ENCODE measurements at regions not wholly inside any gene's neighbourhood (a gene's known extent, or its start where the extent isn't known, plus 50 kb on each side); places are given as distances from the start of the nearest gene placed in this dataset.

DNA sequence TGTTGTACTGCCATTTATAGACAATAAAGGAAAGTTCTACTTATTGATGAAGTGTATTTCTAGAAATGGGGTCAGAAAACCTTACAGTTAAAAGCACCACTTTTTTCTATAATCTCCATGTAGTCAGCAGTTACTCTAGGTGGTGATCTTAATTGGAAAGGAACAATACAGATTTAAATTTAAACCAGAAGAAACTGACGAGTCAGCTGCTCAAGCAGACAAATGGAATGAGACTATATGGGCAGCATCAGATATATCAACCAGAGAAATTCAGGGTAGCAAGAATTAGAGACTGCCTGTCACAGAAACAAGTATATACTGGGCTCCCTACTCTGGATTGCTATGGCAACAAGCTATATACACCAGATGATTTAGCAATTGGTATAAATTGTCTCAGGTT is 99.6 kb upstream of the SCG2 start:
- Mint-ChIP-seq H3K27ac (no peak overlapping the region), H3K4me3 (no peak overlapping the region), H3K36me3 (no peaks in the 10 kb centered on the region), H3K4me1 (peaks cover 12% of the 10 kb centered on the region), H3K9me3 (ENCODE audit: low read depth) (no peaks in the 10 kb centered on the region), H3K27me3 (peaks cover 8% of the 10 kb centered on the region)
- CTCF ChIA-PET: no interaction called here
- ATAC-seq (no peak), DNase-seq (no peak)

DNA sequence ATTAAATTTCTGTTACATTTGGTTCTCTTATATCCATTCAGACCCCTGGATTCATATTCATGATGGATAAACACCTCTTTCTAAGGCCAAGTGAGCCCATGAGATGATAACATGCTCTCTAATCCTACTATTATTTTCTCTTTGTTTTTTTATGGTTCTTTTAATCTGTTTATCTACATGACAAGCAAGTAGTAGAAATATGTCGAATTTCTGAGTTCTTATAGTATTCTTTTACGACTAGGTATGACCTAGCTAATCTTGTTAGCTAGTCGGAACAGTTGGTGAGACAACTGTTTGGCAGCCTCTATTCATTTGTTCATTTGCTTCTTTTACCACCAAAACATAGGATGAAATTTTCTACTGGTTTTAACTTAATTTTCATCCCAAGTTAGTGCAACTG is 98.1 kb upstream of the SCG2 start:
- no peak overlapping the region for H3K4me3 Mint-ChIP-seq
- CTCF ChIA-PET: interaction anchor here (1.3 kb wide), 1 partner anchor 159 kb away, joined by 3 read pairs; no protein-coding TSS in a partner anchor
- ATAC-seq (no peak), DNase-seq (no peak)
- H3K27ac Mint-ChIP-seq: no peak overlapping the region
- peaks cover 8% of the 10 kb centered on the region for H3K27me3 Mint-ChIP-seq
- no peaks in the 10 kb centered on the region for H3K9me3 Mint-ChIP-seq (ENCODE audit: low read depth)
- H3K4me1 Mint-ChIP-seq: peaks cover 12% of the 10 kb centered on the region
- no peaks in the 10 kb centered on the region for H3K36me3 Mint-ChIP-seq

DNA sequence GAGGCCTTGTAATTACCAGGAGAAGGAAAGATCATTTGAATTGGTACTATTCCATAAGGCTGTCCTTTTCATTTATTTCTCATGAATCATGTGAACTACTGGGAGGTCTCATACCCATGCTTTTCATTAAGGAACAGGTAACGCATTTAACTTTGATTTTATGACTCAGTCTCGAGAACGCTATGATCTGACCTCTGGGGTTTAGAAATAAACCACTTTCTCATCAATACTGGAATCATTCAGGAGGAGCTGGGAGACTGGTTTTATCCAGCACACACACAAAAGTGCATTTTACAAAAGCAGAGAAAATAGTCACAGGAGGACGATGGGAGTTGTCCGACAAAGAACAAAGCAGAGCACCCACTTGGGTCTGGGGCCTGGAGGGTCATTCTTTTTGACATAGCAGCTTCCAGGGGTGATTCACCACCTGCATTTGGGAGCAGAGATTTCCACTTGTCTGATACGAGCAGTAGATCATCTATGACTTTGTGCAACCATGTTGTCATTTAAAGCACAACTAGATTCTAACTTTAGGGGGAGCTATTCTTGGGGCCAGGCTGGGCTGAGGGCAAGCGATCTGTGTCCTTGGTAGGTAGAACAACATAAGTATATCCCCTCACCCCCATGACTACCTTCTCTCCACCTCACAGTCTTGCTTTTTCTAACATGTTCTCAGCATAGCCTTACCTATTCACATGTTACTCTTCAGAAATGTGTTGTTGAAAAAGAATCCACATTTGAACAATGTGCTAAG is 95.9 kb upstream of the SCG2 start:
- Mint-ChIP-seq H3K27ac (no peak overlapping the region), H3K4me3 (no peak overlapping the region), H3K4me1 (peaks cover 12% of the 10 kb centered on the region), H3K36me3 (no peaks in the 10 kb centered on the region), H3K9me3 (ENCODE audit: low read depth) (no peaks in the 10 kb centered on the region), H3K27me3 (peaks cover 4% of the 10 kb centered on the region)
- no peak for ATAC-seq
- DNase-seq: no peak
- CTCF ChIA-PET: no interaction called here

DNA sequence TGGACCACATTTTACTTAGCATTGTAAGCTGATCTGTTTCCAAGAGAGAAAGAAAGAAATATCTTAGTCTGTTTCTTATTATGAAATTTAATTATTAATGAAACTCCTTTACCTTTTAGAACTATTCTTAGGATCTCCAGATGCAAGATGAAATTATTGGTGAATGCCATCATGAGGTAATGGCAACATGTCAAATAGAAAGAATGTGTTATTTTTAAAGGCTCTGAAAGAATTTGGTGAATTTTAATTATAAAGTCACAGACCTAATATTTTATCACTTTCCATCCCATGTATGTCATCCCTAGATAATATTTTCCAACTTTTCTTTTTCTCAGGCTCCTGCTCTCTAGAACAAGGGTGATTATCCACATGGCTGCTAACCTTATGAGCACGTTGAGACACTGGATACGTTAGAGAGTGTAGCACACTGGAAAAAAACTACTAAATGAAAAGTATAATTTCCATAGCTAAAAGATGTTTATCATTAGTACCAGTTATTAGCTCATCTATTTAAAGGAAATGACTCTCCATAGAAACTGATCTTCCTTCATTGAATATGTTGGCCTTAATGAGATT is 95.2 kb upstream of the SCG2 start:
- Mint-ChIP-seq H3K4me1 (peaks cover 12% of the 10 kb centered on the region), H3K27ac (no peak overlapping the region), H3K27me3 (peaks cover 3% of the 10 kb centered on the region), H3K36me3 (no peaks in the 10 kb centered on the region), H3K4me3 (no peak overlapping the region), H3K9me3 (ENCODE audit: low read depth) (no peaks in the 10 kb centered on the region)
- CTCF ChIA-PET: no interaction called here
- ATAC-seq: no peak
- no peak for DNase-seq

DNA sequence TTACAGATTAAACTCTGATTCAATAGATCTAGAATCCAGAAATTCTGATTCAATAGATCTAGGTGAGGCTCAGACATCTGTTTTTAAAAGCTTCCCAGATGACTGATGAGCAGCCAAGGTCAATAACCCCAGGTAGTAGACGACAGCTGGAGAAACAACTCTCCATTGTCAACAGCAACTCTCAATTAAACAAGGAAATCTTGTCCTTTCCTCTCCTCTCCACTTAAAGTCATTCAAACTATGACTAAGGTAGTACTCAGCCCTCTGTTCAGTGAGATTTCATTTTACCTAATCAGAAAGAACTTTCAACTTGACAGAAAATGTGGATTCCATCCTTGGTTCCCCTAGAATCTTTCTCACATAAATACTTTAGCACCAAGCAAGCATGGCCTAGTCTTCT is 94.6 kb upstream of the SCG2 start:
- CTCF ChIA-PET: no interaction called here
- Mint-ChIP-seq H3K36me3 (no peaks in the 10 kb centered on the region), H3K27me3 (peaks cover 10% of the 10 kb centered on the region), H3K4me1 (peaks cover 12% of the 10 kb centered on the region), H3K4me3 (no peak overlapping the region), H3K9me3 (ENCODE audit: low read depth) (no peaks in the 10 kb centered on the region), H3K27ac (no peak overlapping the region)
- DNase-seq (no peak), ATAC-seq (no peak)

DNA sequence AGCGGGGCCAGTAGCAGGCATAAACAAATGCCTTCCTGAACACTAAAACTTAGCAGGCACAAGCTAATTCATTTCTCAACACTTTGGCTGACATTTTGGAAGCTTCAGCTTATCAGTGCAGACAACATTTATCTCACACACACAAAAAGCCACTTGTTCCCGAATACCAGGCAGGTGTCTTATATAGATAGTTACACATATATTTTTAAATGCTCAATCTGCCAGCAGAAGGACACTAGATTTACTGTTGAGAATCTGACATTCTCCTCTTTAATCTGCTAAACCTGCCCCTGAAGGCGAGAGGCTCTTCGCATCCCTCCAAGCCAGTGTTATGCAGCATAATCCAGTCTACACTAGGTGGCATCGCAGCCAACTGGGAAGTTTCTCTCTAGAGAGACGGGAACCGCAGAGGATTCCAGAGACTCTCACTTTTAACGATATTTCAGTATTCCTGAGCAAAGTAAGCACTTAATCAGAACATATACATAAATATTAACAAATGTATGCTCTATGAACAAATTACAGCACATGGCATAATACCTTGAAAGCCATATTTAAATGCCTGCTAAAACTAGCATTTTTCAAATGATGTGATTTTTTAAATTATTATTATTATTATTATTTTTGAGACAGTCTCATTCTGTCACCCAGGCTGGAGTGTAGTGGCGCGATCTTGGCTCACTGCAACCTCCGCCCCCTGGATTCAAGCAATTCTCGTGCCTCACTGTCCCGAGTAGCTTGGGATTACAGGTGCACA is 90.2 kb upstream of the SCG2 start:
- CTCF ChIA-PET: interaction anchor here (0.8 kb wide), 1 partner anchor 106 kb away, joined by 3 read pairs; no protein-coding TSS in a partner anchor
- H3K27me3 Mint-ChIP-seq: peaks cover 17% of the 10 kb centered on the region
- no peaks in the 10 kb centered on the region for H3K9me3 Mint-ChIP-seq (ENCODE audit: low read depth)
- H3K4me3 Mint-ChIP-seq: no peak overlapping the region
- no peaks in the 10 kb centered on the region for H3K4me1 Mint-ChIP-seq
- DNase-seq (no peak), ATAC-seq (no peak)
- no peaks in the 10 kb centered on the region for H3K36me3 Mint-ChIP-seq
- no peak overlapping the region for H3K27ac Mint-ChIP-seq

DNA sequence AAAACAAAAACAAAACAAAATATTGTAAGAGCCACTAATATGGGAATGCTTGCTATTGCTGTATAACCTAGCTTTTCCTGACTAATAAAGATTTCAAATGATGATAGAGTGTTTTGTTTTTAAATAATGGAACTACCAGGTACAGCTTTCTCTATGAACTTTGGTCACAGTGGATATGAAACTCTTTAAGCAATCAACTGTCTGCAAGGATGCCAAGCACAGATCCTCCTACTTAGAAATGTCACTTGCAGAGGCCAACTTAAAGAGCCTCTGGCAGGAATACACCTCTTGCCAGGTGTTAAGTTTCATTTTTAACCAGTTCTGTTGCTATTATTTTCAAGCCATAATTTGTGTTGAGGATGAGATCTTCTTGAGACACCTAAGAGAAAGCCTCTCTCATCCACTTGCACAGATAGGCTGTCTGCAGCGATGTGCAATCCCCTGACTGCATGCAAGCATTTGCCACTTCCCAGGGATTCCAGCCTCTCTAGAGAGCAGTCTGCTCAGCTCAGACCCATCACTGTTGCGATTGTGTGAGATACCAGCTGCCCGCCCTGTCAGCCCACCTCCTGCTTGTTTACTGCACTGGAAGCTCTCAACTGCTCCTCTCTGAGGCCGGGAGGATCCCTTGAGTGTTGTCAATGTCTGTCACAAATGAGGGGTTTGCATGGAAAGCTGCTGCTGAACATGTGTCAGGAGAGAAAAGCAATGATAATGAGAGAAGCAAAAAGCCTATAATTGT is 86.1 kb upstream of the SCG2 start:
- H3K36me3 Mint-ChIP-seq: no peaks in the 10 kb centered on the region
- no peaks in the 10 kb centered on the region for H3K9me3 Mint-ChIP-seq (ENCODE audit: low read depth)
- peaks cover 14% of the 10 kb centered on the region for H3K27me3 Mint-ChIP-seq
- no peak overlapping the region for H3K4me3 Mint-ChIP-seq
- H3K27ac Mint-ChIP-seq: no peak overlapping the region
- no peak for DNase-seq
- H3K4me1 Mint-ChIP-seq: no peaks in the 10 kb centered on the region
- CTCF ChIA-PET: interaction anchor here (0.6 kb wide), 1 partner anchor 991 kb away, joined by 3 read pairs; no protein-coding TSS in a partner anchor
- no peak for ATAC-seq

DNA sequence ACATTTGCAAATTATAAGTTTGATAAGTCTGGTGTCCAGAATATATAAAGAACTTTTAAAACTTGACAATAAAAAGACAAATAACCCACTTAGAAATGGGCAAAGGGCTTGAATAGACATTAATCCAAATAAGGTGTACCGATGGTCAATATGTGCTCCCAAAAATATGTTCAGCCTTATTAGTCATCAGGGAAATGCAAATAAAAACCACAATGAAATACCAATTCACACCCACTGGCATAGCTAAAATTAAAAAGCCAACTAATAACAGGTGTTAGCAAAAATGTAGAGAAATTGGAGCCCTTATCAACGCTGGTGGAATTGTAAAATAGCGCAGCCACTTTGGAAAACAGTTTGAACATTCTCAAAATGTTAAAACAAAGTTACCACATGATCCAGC is 79.0 kb upstream of the SCG2 start:
- no peak overlapping the region for H3K27ac Mint-ChIP-seq
- H3K4me3 Mint-ChIP-seq: no peak overlapping the region
- ATAC-seq (no peak), DNase-seq (no peak)
- H3K36me3 Mint-ChIP-seq: no peaks in the 10 kb centered on the region
- H3K9me3 Mint-ChIP-seq (ENCODE audit: low read depth): no peaks in the 10 kb centered on the region
- H3K27me3 Mint-ChIP-seq: peaks cover 4% of the 10 kb centered on the region
- CTCF ChIA-PET: no interaction called here
- H3K4me1 Mint-ChIP-seq: no peaks in the 10 kb centered on the region

DNA sequence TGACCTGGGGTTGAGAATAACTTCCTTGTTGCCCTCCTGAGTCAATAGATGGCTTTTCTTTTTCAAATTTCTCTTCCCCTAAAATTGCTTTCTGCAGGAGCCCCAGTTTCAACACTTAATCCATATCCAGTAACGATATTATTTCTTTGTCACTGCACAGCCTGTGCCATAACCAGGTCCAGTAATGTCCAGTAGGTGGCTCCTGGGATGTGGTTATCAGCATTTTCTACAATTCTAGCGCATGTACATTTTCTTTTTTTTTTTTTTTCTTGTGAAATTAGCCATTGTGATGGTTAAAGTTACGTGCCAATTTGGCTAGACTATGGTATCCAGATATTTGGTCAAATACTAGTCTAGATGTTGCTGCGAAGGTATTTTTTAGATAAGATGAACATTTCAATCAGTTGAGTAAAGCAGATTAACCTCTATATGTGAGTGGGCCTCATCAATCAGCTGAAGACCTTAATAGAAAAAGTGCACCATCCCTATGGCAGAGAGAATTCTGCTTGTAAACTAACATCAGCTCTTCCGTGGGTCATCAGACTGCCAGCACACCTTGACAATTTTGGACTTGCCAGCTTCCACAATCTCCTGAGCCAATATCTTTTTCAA is 72.9 kb upstream of the SCG2 start:
- Mint-ChIP-seq H3K4me1 (no peaks in the 10 kb centered on the region), H3K27me3 (peaks cover 11% of the 10 kb centered on the region), H3K4me3 (no peak overlapping the region), H3K9me3 (ENCODE audit: low read depth) (no peaks in the 10 kb centered on the region), H3K27ac (no peak overlapping the region), H3K36me3 (no peaks in the 10 kb centered on the region)
- DNase-seq: no peak
- no peak for ATAC-seq
- CTCF ChIA-PET: no interaction called here

DNA sequence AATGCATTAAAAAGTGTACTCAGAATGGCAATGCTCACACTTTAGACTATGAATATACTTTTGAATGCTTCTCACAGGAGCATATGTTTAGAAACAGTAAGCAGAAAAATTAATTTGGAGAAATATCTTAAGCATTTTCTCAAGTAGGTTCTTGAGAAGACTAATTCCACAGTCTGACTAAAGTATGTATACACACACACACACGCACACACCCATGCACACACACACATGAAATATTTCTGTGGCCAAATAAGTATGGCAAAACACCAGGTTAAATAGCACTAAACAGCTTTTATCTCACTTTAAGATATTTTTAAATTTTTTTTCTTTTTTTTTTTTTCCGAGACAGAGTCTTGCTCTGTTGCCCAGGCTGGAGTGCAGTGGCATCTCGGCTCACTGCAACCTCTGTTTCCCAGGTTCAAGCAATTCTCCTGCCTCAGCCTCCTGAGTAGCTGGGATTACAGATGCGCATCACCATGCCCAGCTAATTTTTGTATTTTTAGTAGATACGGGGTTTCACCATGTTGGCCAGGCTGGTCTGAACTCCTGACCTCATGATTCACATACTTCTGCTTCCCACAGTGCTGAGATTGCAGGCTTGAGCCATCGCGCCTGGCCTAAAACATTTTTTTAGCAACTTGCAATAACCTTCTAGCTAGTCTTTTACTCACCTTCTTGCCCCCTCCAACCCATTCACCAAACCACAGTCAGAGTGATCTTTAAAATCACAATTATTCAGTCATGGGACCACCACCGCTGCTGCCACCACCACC is 67.5 kb upstream of the SCG2 start:
- CTCF ChIA-PET: no interaction called here
- Mint-ChIP-seq H3K4me1 (no peaks in the 10 kb centered on the region), H3K4me3 (no peak overlapping the region), H3K27me3 (peaks cover 24% of the 10 kb centered on the region), H3K27ac (no peak overlapping the region), H3K9me3 (ENCODE audit: low read depth) (no peaks in the 10 kb centered on the region), H3K36me3 (no peaks in the 10 kb centered on the region)
- no peak for DNase-seq
- no peak for ATAC-seq

DNA sequence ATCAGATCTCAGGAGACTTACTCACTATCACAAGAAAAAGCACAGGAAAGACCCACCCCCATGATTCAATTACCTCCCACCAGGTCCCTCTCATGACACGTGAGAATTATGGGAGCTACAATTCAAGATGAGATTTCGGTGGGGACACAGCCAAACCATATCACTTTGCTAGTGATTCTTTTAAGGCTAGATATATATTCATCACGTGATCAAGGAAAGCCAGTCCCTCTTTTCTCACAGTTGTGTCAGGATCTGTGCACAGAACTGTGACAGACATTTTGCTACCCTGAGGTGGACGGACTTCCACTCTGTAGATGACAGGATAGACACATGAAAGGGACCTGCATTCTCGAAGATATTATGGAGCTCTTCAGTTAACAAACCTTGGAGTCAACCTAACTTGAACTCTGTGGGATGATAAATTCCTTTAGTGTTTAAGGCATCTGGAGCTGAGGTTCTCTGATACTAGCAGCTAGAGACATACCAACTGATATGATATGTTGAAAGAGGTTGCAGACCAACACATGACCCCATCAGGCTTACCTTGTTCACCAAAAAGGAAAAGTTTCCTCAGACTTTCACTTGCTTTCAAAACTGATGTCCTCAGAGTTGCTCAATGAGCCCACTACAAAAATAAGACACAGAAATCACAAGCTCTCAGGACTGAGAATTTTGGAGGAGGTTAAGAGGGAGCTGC is 66.3 kb upstream of the SCG2 start:
- Mint-ChIP-seq H3K27ac (no peak overlapping the region), H3K4me3 (no peak overlapping the region), H3K9me3 (ENCODE audit: low read depth) (no peaks in the 10 kb centered on the region), H3K36me3 (no peaks in the 10 kb centered on the region), H3K4me1 (no peaks in the 10 kb centered on the region), H3K27me3 (peaks cover 26% of the 10 kb centered on the region)
- CTCF ChIA-PET: no interaction called here
- ATAC-seq: no peak
- no peak for DNase-seq

DNA sequence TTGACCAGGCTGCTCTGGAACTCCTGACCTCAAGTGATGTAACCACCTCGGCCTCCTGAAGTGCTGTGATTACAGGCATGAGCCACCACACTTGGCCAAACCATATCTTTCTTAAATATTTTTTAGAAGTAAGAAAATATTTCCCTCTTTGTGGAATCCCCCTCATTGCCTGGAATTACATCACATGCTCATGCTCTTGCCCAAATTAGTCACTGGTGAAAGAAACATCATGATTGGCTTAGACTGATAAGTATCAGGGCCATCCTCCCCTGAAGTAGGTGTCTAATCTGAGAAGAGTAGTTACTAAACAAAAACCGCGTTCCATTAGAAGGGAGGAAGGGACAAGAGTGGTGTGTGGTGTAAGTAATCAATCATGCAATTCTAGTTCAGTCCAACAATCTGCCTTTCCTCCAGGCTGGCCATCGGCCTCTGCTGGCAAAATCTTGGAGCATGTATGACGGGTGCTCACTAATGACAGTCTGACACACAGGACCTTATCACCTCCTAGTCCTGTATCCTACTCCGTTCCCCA is 52.3 kb upstream of the SCG2 start:
- ATAC-seq (no peak), DNase-seq (no peak)
- Mint-ChIP-seq H3K4me3 (no peak overlapping the region), H3K36me3 (no peaks in the 10 kb centered on the region), H3K27ac (no peak overlapping the region), H3K9me3 (ENCODE audit: low read depth) (no peaks in the 10 kb centered on the region), H3K27me3 (peaks cover 10% of the 10 kb centered on the region), H3K4me1 (no peaks in the 10 kb centered on the region)
- CTCF ChIA-PET: no interaction called here

All from activated CD8-positive, alpha-beta memory T cell treated with anti-CD3 and anti-CD28 coated beads, Interleukin-2, amount 10 ng/mL, durations not matched to agents 7 days and 5 days (primary cell).